ENCODE measurements at regions not wholly inside any gene's neighbourhood (a gene's known extent, or its start where the extent isn't known, plus 50 kb on each side); places are given as distances from the start of the nearest gene placed in this dataset.

GRCh38 chr13:110097013-110097412, 209.9 kb downstream of the COL4A1 start:
- no peak for DNase-seq

GRCh38 chr13:110092831-110093247, 214.1 kb downstream of the COL4A1 start:
- DNase-seq: no peak

GRCh38 chr13:110089815-110090214, 217.1 kb downstream of the COL4A1 start:
- peak in 1 of 2 experiments; percentile 40 for DNase-seq

- DNase-seq: no peak
These were observed 217.9 kb downstream of the COL4A1 start for GRCh38 chr13:110089100-110089499.

GRCh38 chr13:110073982-110074381, 233.0 kb downstream of the COL4A1 start:
- peak in 1 of 2 experiments; percentile 39 for DNase-seq

GRCh38 chr13:110070511-110071120, 236.3 kb downstream of the COL4A1 start:
- DNase-seq: no peak

- DNase-seq: no peak
These were observed 236.9 kb downstream of the COL4A1 start for GRCh38 chr13:110070046-110070445.

GRCh38 chr13:110068176-110068473, 238.8 kb downstream of the COL4A1 start:
- no peak for DNase-seq

GRCh38 chr13:110067355-110068175, 239.4 kb downstream of the COL4A1 start:
- no peak for DNase-seq

GRCh38 chr13:110065780-110066179, 241.2 kb downstream of the COL4A1 start:
- DNase-seq: no peak

GRCh38 chr13:110063490-110064421, 243.2 kb downstream of the COL4A1 start:
- no peak for DNase-seq

GRCh38 chr13:110062777-110063442, 244.0 kb downstream of the COL4A1 start:
- DNase-seq: no peak

- no peak for DNase-seq
These were observed 244.7 kb downstream of the COL4A1 start for GRCh38 chr13:110062077-110062776.

GRCh38 chr13:110061270-110061669, 245.7 kb downstream of the COL4A1 start:
- DNase-seq: no peak

- no peak for DNase-seq
These were observed 249.9 kb downstream of the COL4A1 start for GRCh38 chr13:110057052-110057451.

- DNase-seq: no peak
These were observed 250.3 kb downstream of the COL4A1 start for GRCh38 chr13:110056640-110057039.

- no peak for DNase-seq
These were observed 251.9 kb downstream of the COL4A1 start for GRCh38 chr13:110055089-110055488.

GRCh38 chr13:110054041-110054440, 252.9 kb downstream of the COL4A1 start:
- no peak for DNase-seq

- no peak for DNase-seq
These were observed 259.5 kb downstream of the COL4A1 start for GRCh38 chr13:110047496-110047895.

- no peak for DNase-seq
These were observed 260.1 kb downstream of the COL4A1 start for GRCh38 chr13:110046811-110047210.

GRCh38 chr13:110045919-110046318, 259.5 kb upstream of the IRS2 start:
- no peak for DNase-seq

- DNase-seq: no peak
These were observed 258.8 kb upstream of the IRS2 start for GRCh38 chr13:110045202-110045601.
